ENCODE measurements at regions not wholly inside any gene's neighbourhood (a gene's known extent, or its start where the extent isn't known, plus 50 kb on each side); places are given as distances from the start of the nearest gene placed in this dataset.

DNA sequence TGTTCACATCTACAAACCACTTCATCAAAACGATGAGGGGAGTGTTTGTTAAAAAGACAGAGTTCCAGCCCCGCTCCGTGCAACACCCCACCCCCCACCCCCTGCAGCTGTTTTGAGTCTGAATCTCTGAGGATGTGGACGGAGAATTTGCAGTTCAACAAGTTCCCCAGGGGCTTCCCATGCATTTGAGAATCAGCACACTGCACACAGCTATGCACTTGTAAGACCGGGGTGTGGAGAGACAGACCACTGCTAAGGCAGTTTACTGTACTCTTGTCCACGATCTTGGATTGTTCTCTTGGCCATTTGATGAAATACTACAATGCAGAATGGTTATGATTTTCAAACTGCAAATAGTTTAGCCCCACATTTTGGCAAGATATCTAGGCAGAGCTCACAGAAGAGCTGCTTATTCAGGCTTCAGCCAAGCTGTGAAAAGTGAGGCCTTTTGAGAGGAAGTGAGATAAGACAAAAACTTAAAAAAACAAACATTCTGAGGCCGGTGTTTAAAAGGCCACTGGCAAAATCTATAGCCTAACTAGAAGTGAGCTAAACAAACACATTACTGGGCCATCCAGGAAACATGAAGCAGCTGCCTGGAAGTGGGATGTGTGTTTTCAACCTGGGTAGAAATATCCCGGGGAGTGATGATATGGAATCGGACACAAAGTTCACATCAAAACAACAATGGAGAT is 308.2 kb upstream of the ADAMTS9 start:
- no peak for DNase-seq (ENCODE audit: low spot score)

DNA sequence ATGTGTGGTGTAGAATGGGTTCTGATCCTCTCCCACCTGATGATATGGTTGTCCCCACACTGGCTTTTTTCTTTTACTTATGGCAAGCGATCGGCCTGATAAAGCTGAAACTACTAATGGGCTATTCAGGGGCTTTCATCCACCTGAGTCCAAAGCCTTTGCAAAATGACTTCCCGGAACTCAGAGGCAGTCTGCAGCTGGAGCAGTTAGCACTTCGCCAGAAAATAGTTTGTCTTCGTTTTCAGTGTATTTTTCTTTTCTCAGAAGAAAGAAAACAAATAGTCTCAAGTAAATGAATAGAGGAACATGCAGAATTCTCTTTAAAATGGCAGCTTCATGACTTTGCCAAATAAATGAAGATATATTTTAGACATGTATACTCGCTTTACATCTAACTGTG is 306.0 kb upstream of the ADAMTS9 start:
- no peak for DNase-seq (ENCODE audit: low spot score)

DNA sequence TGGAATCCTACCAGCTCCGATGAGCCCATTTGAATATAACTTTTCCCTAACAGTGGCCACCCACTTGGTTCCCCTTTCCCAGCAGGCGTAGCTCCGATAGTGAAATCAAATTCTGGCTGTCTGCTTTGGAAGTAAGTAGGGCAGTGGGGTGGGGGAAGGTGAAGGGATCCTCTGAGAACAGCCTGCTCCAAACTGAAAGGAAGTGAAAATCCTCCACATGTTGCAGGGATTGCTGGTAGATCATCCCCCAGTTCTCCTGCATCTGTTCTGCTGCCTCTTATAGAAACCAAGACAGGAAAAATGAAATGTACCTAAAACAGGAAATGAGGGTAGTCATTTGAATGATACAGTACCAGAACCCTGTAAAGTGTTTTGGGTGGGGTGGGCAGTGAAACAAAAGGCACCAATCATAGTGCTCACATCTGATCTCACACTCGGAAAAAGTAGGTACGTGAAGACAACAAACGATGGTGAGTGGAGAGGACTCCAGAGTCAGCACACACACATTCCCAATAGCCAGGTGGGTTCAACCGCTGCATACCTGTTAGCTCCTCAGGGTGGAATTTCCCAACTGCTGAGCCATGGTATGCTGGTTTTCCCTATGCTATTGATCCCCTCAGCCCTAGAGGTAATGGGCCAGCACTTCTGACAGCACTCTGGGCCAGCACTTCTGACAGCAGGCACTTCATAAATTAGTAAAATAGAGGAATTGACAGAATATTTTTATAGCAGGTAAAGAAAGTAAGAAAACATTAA is 304.9 kb upstream of the ADAMTS9 start:
- DNase-seq (ENCODE audit: low spot score), result no peak

DNA sequence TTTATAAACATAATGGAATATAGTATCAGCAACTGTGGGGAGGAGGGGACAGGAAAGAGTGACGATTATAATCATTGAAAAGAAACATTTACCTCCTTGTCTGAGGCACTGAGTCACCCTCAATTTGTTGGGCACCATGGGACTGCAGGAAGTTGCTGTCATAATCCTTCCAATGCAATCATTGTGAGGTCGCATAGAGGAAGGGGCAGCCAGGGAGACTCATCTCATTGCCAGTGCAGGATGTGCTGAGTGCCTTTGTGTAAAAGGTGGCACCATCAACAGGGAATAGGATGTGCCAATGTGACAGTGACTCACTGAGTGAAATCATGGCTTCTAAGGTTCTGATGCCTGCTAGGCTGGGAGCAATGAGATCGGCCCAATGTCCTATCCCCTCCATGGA is 300.4 kb upstream of the ADAMTS9 start:
- no peak for DNase-seq (ENCODE audit: low spot score)

DNA sequence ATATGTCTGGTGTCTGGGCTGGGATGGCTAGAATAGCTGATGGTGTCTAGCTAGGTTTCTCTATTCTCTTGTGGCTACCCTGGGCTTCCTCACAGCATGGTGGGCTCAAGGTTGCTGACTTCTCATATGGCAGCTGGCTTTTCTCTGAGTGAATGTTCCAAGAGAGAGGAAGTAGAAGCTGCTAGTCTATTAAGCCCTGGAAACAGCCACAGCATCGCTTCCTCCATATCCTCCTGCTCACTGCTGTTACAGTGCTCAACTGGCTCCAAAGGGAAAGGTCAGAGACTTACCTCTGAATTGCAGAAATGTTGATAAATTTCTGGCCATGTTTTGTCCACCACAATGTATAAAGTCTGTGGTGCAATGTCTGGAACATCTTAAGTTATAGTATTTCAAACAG is 299.9 kb upstream of the ADAMTS9 start:
- DNase-seq (ENCODE audit: low spot score), result no peak

DNA sequence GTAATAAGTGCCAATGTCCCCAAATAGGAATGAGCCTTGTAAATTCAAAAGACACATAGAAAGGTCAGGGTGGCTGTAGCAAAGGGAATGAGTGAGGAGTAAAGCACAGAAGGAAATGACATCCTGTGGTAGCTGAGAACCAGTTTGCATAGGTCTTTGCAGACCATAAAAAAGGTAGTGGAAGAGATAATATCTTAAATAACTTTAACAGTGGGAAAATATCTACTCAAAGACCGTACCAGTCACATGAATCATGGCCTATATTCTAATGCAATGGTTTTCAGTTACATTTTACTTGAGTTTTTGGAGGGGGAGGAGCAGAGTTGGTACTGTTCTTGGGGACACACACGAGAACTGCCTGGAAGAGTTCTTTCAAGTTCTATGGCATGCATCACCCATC is 297.3 kb upstream of the ADAMTS9 start:
- DNase-seq (ENCODE audit: low spot score), result no peak

DNA sequence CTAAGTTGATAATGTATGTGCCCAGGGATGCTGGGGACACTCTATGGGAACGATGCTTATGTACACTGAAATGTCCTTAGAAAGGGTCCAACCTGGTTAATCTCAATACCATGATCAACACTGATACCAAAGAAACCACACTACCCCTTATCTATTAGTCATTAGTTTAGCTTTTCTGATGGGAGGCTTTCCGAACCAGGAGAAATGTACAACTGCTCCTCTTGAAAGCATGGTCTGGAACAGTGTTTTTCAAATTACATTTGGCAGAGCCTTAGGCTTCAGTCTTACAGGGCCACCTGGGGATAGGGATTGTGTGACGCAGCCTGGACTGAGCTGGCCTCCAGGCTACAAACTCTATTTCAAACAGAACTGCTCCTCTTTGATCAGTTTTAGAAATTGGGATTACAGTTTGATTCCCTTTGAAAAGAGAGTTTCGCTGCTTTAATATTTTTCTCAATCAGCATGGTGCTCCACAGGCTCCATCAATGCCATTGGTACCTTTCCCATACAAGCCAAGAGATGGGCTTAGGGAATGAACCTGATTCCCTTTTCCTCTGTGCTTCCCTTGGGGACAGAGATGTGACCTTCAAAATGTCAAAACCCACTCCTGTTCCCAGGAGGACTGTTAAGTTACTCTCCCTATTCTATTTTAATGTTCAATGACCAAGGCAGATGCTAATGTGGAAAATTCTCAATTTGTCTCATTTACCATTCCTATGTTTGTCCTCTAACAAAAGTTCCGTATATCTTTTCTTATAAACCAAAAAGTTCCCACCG is 296.0 kb upstream of the ADAMTS9 start:
- no peak for DNase-seq (ENCODE audit: low spot score)

DNA sequence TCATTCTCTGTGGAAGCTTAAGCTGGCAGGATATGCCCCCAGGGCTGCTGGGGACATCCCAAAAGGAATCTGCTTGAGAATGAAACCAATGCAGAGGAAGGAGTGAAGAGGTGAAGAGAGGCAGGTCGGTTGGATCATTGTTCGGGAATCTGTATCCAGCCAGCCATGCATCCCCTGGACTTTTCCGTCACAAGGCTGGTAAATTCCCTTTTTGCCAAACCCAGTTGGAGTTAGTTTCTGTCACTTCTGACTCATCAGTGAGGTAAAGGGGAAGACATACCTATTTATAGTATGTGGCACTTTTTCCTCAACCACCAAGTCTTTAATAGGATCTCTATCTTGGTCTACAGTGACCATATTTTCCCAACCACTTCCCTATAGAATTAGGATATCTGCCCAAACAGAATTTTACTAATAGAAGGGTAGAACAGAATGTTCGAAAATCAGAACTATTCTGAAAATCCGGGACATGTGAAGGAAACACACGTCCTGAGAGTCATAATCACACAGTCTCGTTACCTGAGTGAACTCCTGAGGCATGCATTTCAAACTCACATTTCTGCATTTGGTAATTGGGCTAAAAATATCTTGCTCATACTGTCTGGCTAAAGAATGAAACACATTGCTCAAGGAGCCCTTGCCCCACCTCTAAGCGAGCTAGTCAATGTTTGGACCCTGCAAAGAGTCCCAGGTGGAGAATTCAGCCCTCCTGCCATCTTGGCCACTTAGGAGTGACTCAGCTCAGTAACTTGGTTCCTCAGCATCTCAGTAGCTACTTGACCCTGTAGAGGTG is 289.7 kb upstream of the ADAMTS9 start:
- DNase-seq (ENCODE audit: low spot score), result no peak

DNA sequence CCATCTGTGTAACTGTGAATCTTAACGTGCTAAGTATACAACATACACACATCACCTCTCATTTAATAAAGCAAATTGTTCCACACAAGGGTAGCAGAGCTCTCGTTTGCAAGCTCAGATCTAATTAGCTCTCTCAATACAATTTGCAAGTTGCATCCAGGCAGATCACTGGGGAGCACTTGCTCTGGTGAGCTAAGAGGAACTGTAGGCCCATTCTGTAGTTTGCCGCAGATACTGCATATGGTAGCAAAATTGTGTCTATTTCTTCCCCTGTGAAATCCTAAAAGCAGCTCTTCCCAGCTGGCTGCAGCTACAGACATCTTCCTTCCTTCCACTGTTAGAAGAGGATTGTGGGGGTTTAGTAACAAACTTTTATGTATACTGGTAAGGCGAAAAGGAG is 288.7 kb upstream of the ADAMTS9 start:
- no peak for DNase-seq (ENCODE audit: low spot score)

DNA sequence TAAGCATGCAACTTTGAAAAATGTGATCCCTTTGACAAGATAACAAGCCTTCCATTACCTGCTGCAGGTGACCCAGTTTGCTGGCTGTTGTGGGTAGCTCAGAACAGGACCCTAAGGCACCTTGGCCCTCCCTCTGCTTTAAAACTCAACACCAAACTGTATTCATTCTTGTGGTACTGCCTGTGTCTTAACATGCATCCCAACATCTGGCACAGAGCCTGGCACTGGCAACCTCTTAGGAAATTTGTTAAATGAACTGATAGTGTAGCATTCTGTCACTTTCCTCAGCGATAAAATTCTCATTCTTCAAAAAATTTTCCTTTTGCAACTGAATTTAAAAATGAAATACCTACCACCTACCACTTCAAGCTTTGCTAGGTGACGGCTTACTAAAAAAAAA is 287.3 kb upstream of the ADAMTS9 start:
- no peak for DNase-seq (ENCODE audit: low spot score)

DNA sequence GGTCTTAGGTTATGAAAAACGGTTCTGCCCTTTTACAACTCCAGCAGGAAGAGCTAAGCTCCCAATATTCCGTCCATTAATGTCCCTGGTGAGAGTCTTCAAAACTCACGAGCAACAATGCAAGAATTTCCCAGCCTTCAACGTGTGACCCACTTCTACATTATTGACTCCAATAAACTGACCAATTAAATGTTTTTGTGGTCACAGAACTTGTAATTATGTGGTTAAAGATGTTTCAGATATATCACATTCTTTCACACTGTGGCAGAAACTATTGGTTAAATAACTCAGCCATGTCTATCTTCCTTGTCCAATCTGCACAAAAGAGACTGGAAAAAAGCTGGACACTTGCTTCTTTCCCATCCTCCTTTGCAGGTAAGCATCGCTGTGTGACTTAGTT is 286.6 kb upstream of the ADAMTS9 start:
- no peak for DNase-seq (ENCODE audit: low spot score)

DNA sequence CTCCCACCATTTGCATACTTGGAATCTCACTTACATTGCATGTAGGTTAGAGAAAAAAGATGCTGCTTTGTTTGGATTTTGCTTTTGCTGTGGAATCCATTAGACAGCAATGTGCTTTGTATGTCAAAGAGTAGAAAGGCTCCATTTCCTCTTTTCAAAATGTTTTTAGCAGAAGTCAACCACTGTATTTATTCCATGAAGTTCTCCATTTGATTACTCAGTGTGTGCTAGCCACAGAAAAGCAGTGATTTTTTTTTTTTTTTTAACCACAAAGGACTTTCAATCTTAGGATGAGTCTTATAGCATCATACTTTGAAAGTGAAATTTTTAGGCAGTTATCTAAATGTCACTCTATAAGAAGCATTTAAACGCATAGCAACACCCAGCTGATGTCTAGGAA is 285.0 kb upstream of the ADAMTS9 start:
- DNase-seq (ENCODE audit: low spot score), result no peak

DNA sequence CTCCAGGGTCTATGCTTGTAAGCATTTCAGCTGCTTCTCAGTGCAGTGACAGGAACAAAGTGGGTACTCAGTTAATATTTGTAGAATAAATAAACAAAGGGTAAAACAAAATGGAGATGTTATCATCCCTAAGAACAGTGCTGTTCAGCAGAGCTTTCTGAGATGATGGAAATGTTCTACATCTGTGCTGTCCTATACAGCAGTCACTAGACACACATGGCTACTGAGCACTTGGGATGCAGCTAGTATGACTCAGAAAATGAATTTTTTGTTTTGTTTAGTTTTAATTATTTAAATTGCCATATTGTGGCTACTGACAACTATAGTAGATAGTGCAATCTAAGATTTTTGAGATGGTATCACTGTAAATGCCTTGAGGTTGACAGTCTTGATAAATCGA is 283.8 kb upstream of the ADAMTS9 start:
- no peak for DNase-seq (ENCODE audit: low spot score)

DNA sequence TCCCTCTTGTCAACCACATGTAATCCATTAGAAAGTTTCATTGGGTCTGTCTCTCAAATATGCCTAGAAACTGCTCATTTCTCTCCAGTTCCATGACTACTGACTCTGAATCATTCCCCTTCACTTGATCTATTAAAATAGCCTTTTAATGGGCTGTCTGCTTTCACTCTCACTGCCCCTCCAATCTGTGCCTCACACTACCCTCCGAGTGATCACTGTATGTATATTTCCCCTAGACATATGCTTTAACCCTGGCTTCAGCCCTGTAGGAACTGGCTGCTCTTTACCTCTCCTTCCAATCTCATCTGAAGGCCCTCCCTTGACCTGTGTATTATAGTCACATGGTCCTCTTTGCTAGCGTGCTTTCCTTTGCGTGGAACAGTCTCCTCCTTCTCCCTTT is 282.8 kb upstream of the ADAMTS9 start:
- DNase-seq (ENCODE audit: low spot score), result no peak

DNA sequence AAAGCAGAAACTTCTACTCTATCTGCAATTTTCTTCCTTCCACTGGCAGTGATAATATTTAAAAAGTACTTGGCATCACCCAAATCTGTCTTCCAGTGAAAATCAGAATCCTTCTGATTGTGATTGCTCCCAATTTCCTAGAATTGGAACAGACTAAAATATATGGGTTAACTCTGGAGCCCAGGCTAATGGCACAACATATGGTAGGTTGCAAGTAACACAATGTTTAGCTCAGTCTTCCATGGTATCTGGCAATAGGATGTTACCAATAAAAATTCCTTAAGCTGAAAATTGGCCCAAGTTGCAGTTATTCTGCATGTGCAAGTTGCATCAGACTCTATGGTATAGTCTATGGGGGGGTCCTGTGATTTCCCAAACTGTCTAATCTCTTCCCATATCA is 273.5 kb upstream of the ADAMTS9 start:
- DNase-seq (ENCODE audit: low spot score), result no peak

DNA sequence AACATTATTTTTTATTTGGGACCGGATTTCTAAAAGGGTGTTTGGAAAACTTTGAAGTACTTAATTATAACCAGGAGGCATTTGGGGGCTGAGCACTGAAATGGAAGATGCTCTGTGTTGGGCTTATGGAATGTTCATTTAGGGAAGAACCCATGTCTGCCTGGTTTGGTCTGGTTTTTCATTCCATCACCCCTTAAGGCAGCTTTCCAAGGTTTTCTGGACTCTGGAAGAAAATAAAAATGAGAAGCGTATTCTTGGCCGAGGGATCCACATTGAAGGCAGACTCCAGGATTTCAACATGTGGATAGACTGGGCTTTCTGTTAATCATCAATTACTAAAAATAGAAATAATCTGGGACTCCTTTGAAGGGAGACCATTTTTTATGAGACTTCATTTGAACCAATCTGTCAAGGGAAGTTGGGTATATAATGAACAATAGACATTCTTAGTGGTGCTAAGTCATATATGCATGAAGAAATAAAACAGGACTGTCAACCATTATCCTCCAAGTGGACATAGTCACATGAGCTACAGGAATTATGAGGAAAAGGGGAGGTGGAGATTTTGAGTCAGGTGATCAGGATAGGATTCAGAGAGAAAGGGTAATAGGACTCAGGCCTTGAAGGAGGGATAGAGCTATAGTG is 270.5 kb upstream of the ADAMTS9 start:
- DNase-seq (ENCODE audit: low spot score), result no peak

DNA sequence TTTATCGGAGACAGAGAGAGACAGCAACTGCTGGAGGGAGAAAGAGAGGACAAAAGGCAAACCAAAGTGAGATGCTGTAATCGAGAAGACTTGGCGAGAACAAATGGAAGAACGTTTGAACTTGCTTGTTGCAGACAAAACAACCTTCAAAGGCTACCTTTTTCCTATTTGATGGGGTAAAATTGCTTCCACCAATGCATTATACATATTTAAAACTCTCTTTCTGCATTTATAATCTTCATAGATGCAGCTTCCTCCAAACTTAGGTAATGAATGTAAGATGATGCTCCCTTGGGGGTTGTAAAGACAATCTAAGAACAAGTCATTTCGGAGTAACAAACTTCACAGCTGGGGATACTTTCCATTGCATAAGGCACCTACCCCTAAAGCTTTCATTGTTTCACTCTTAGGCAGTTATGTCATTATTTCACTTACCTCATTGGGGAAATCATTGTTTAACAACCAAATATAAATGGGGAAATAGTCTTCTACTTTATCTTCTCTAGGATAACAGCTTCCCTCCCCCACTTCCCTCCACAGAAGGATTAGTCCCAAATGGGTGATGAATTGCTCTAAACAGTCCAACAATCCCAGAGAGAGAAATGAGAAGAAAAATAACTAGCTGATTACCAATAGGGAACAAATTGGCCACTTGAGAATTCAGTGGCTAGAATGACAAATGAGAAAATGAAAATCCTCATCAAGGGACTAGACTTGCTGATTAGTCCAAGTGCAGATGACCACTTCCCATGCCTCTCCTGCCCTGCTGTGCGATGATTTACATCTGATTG is 269.8 kb upstream of the ADAMTS9 start:
- DNase-seq (ENCODE audit: low spot score), result no peak

DNA sequence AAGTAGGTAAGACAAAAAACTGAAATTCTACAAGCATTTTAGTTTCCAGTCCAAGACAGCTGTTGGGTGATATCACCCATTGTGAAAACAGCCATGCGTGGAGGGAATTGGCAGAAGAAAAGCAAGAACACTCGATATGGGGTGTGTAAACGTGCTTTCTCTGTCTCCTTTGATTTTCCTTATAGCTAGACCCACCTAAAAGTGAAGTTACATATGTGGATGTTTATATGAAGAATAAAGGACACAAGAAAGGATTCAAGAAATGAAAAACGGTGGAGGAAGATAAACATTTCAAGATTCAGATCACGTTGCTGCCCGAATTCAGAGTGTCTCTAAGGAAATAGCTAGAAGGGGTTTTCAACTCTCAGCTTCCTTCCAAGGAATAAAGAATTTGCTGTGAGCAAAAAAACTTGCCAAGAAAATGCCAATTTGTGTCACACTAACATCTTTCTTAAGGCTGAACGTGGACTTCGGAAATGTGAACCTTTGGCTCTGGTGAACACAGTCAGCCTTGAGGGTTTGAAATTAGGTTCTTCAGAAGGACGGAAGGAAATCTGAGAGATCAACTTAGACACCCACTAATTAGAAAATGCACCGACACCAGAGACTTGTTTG is 269.0 kb upstream of the ADAMTS9 start:
- no peak for DNase-seq (ENCODE audit: low spot score)

DNA sequence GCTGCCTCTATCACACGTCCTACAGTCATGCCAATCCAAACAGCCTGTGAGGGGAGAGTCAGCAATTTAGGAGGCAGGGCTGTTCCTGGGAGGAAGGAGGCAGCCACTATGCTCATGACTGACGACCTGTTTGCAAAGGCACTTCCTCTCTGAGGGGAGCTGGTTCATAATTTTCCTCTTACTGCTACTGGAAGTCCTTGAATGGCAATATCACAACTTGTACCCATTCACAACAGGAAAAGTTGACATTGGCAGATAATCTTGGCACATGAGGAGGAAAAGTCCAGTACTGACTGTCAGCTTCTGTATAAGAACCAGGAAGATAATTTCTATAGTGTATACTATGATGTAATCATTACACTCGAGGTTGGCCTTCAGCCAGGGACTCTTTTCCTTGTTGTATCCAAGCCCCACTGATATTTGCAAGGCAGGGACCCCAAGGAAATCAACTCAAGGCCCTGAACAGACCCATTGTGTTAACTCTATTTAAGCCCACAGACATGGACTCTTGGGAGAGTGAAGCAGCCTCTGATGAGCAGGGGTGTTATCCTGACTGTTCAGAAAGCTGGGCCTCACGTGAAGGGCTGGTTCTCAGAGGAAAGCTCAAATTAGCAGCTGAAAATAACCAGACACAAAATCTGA is 267.3 kb upstream of the ADAMTS9 start:
- DNase-seq (ENCODE audit: low spot score), result no peak

DNA sequence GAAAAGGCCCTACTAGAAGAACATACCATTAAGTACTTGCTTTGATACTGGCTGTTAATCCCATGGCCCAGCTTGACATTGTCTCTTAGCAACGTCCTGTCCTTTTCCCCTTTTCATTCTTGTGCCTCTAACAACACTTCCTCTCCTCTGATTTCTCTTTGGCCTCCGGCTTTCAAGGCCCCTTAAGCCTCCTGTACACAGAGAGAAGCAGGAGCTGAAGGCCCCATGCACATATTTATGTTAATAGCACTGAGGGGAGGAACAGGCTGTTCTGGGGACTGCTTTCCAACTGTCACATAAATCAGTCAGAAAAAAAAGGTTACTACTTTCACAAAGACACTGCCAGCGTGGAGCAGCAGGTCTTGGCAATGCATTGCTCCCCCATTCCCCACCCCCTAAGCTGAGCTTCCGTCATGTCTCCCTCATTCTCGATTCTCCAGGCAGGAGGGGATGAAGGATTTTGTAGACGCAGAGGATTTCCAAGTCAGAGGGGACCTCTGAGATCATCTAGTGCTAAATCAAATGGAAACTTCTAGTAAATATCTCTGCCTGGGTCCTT is 257.4 kb upstream of the ADAMTS9 start:
- DNase-seq (ENCODE audit: low spot score), result peak; percentile 5

All from cerebellar cortex (tissue), 1 donor.